ENCODE measurements at regions not wholly inside any gene's neighbourhood (a gene's known extent, or its start where the extent isn't known, plus 50 kb on each side); places are given as distances from the start of the nearest gene placed in this dataset.

- Histone ChIP-seq H3K9ac (ENCODE audit: low read length) (no peak overlapping the region), H4K20me1 (ENCODE audit: control insufficient read depth, insufficient read depth, low read length, poor library complexity, severe bottlenecking) (no peaks in the 10 kb centered on the region), H3K4me3 (ENCODE audit: control extremely low read depth in 1 of 5, extremely low read depth in 1 of 5, insufficient read depth in 1 of 5, low read depth in 2 of 5, low read length in 4 of 5) (no peak overlapping the region), H3K9me3 (ENCODE audit: control extremely low read depth in 1 of 3, control insufficient read depth in 2 of 3, insufficient read depth in 1 of 3, low read length in 2 of 3) (no peaks in the 10 kb centered on the region), H3K36me3 (replicated peaks in 1 of 2; ENCODE audit: control extremely low read depth in 1 of 2, control insufficient read depth in 1 of 2, extremely low read depth in 1 of 2, insufficient read depth in 2 of 2, low read length in 1 of 2) (no peaks in the 10 kb centered on the region), H3K27ac (ENCODE audit: low read length in 2 of 2) (no peak overlapping the region), H2AFZ (ENCODE audit: insufficient read depth, low read depth, low read length, poor library complexity, severe bottlenecking) (no peak overlapping the region), H3K4me2 (replicated peaks; ENCODE audit: low read depth, low read length, poor library complexity, severe bottlenecking) (no peak overlapping the region), H3K79me2 (ENCODE audit: control insufficient read depth, insufficient read depth, low read length) (no peaks in the 10 kb centered on the region), H3K27me3 (replicated peaks in 1 of 4; ENCODE audit: control extremely low read depth in 1 of 4, control insufficient read depth in 3 of 4, insufficient read depth in 4 of 4, low read length in 3 of 4) (no peaks in the 10 kb centered on the region), H3K4me1 (ENCODE audit: control insufficient read depth in 2 of 2, insufficient read depth in 2 of 2, low read length in 2 of 2) (peaks cover 15 to 17% of the 10 kb centered on the region in 2 donors)
- H3K4me3 Mint-ChIP-seq, result no peak overlapping the region
- ChIA-PET POLR2A (no interaction called here), CTCF (interaction anchor here (1.3 to 1.4 kb wide), 2 partner anchors 18 to 53 kb away, joined by 3 to 6 read pairs; no protein-coding TSS in a partner anchor)
- TF ChIP-seq, protein P1, sequence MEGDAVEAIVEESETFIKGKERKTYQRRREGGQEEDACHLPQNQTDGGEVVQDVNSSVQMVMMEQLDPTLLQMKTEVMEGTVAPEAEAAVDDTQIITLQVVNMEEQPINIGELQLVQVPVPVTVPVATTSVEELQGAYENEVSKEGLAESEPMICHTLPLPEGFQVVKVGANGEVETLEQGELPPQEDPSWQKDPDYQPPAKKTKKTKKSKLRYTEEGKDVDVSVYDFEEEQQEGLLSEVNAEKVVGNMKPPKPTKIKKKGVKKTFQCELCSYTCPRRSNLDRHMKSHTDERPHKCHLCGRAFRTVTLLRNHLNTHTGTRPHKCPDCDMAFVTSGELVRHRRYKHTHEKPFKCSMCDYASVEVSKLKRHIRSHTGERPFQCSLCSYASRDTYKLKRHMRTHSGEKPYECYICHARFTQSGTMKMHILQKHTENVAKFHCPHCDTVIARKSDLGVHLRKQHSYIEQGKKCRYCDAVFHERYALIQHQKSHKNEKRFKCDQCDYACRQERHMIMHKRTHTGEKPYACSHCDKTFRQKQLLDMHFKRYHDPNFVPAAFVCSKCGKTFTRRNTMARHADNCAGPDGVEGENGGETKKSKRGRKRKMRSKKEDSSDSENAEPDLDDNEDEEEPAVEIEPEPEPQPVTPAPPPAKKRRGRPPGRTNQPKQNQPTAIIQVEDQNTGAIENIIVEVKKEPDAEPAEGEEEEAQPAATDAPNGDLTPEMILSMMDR (IDR thresholded peaks at IDR 0.05), result no peak
- TF ChIP-seq EZH2 (IDR thresholded peaks at IDR 0.05; ENCODE audit: borderline replicate concordance, insufficient read depth, low read depth, low read length, poor library complexity, severe bottlenecking), result no peak
- intact Hi-C loops (cut with micrococcal nuclease), result no loop called here
- peaks cover 17% of the 10 kb centered on the region for H3K4me1 Mint-ChIP-seq
- no peaks in the 10 kb centered on the region for H3K9me3 Mint-ChIP-seq (ENCODE audit: insufficient read depth)
- DNase-seq (peak; percentile 9), ATAC-seq (ENCODE audit: low read depth) (no peak)
- 80% methylated on average over 1 of the region's 1 CpG for WGBS (ENCODE audit: insufficient coverage)
- no peaks in the 10 kb centered on the region for H3K27me3 Mint-ChIP-seq
- H3K27ac Mint-ChIP-seq, result no peak overlapping the region
Observed at GRCh38 chr4:123617791-123618190, 221.2 kb downstream of the SPRY1 start.

- no peak overlapping the region for H3K4me3 ChIP-seq (ENCODE audit: control extremely low read depth in 1 of 5, extremely low read depth in 1 of 5, insufficient read depth in 1 of 5, low read depth in 2 of 5, low read length in 4 of 5)
- H3K4me1 ChIP-seq (ENCODE audit: control insufficient read depth in 2 of 2, insufficient read depth in 2 of 2, low read length in 2 of 2), result peaks cover 15 to 17% of the 10 kb centered on the region in 2 donors
- Mint-ChIP-seq H3K9me3 (ENCODE audit: insufficient read depth) (no peaks in the 10 kb centered on the region), H3K4me3 (no peak overlapping the region), H3K4me1 (peaks cover 17% of the 10 kb centered on the region), H3K27me3 (no peaks in the 10 kb centered on the region), H3K27ac (no peak overlapping the region)
- no peak overlapping the region for H2AFZ ChIP-seq (ENCODE audit: insufficient read depth, low read depth, low read length, poor library complexity, severe bottlenecking)
- DNase-seq (peak; percentile 9), ATAC-seq (ENCODE audit: low read depth) (no peak)
- no peaks in the 10 kb centered on the region for H4K20me1 ChIP-seq (ENCODE audit: control insufficient read depth, insufficient read depth, low read length, poor library complexity, severe bottlenecking)
- H3K9me3 ChIP-seq (ENCODE audit: control extremely low read depth in 1 of 3, control insufficient read depth in 2 of 3, insufficient read depth in 1 of 3, low read length in 2 of 3), result no peaks in the 10 kb centered on the region
- H3K27ac ChIP-seq (ENCODE audit: low read length in 2 of 2), result no peak overlapping the region
- TF ChIP-seq, protein P1 (IDR thresholded peaks at IDR 0.05), result no peak
- TF ChIP-seq EZH2 (IDR thresholded peaks at IDR 0.05; ENCODE audit: borderline replicate concordance, insufficient read depth, low read depth, low read length, poor library complexity, severe bottlenecking), result no peak
- H3K27me3 ChIP-seq (replicated peaks in 1 of 4; ENCODE audit: control extremely low read depth in 1 of 4, control insufficient read depth in 3 of 4, insufficient read depth in 4 of 4, low read length in 3 of 4), result no peaks in the 10 kb centered on the region
- CTCF ChIA-PET, result interaction anchor here (1.2 to 1.4 kb wide), 3 partner anchors 18 to 54 kb away, joined by 3 to 6 read pairs (median 3); no protein-coding TSS in a partner anchor
- whole genome bisulfite sequencing (ENCODE audit: insufficient coverage), result no CpG with 5 or more reads among the region's 1 CpG
- no peak overlapping the region for H3K4me2 ChIP-seq (replicated peaks; ENCODE audit: low read depth, low read length, poor library complexity, severe bottlenecking)
- no peak overlapping the region for H3K9ac ChIP-seq (ENCODE audit: low read length)
- intact Hi-C loops (cut with micrococcal nuclease), result no loop called here
- H3K36me3 ChIP-seq (replicated peaks in 1 of 2; ENCODE audit: control extremely low read depth in 1 of 2, control insufficient read depth in 1 of 2, extremely low read depth in 1 of 2, insufficient read depth in 2 of 2, low read length in 1 of 2), result no peaks in the 10 kb centered on the region
- POLR2A ChIA-PET, result no interaction called here
- H3K79me2 ChIP-seq (ENCODE audit: control insufficient read depth, insufficient read depth, low read length), result no peaks in the 10 kb centered on the region
Observed at GRCh38 chr4:123618606-123619005, 222.0 kb downstream of the SPRY1 start.

Data from B cell (primary cell).